ENCODE measurements at regions not wholly inside any gene's neighbourhood (a gene's known extent, or its start where the extent isn't known, plus 50 kb on each side); places are given as distances from the start of the nearest gene placed in this dataset.

DNA sequence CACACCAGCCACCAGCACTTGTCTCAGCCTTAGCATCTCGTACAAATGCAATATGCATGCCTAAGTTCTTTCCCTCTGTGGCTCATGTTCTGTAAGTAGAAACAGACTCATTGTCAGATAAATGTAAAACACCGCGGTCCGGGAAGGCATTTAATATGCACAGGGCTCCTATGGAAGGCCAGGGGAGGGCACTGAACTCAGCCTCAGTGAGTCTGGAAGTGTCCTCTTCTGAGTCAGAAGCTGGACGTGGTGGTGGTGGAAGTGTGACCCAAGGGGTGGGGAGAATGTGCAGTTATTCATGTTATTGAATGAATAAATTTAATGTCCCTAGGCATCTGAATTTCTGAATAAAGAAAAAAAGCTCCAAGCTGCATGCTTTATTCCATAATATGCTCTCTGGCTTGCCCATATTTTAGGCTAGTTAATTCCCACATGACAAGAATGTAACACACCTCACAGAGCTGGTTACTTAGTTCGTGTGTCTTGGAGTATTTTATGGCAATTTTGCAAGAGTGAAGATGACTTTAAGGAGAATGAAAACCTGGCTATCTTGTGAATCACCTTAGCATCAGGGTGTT, 193.1 kb upstream of the GATB start:
- Histone ChIP-seq H3K23me2 (ENCODE audit: insufficient read length, low read depth, low read length, poor library complexity, severe bottlenecking) (no peaks in the 10 kb centered on the region), H2AFZ (ENCODE audit: low read length) (no peak overlapping the region), H4K20me1 (ENCODE audit: control insufficient read depth, insufficient read depth, insufficient read length) (no peaks in the 10 kb centered on the region), H2BK120ac (ENCODE audit: low read depth, low read length, poor library complexity, severe bottlenecking) (no peak overlapping the region), H3K56ac (ENCODE audit: insufficient read length, low read depth, low read length) (no peak overlapping the region), H3K4me1 (ENCODE audit: insufficient read depth, low read length) (no peaks in the 10 kb centered on the region; the same call in 1 of the 2 replicates), H2BK15ac (ENCODE audit: low read depth, low read length) (no peak overlapping the region), H2AK5ac (ENCODE audit: insufficient read length, low read length) (no peak overlapping the region), H4K5ac (ENCODE audit: insufficient read length, low read depth, low read length) (no peak overlapping the region), H3K27ac (ENCODE audit: insufficient read length, low read depth, low read length) (no peak overlapping the region), H4K8ac (replicated peaks; ENCODE audit: insufficient read length, low read depth, low read length) (no peak overlapping the region), H3K14ac (ENCODE audit: insufficient read depth, low read length) (no peak overlapping the region), H2BK12ac (ENCODE audit: insufficient read length, low read depth, low read length) (no peak overlapping the region), H3K4me2 (ENCODE audit: insufficient read depth, insufficient read length, low read length) (no peak overlapping the region), H3T11ph (ENCODE audit: low read length) (no peak overlapping the region), H3K79me1 (ENCODE audit: insufficient read depth, low read depth, low read length, poor library complexity, severe bottlenecking) (no peaks in the 10 kb centered on the region), H4K91ac (ENCODE audit: insufficient read length, low read depth, low read length) (no peak overlapping the region), H3K9me3 (ENCODE audit: control insufficient read depth, low read depth, low read length) (no peaks in the 10 kb centered on the region), H3K23ac (ENCODE audit: insufficient read length, low read depth, low read length) (no peak overlapping the region), H3K27me3 (ENCODE audit: insufficient read depth, low read length) (no peaks in the 10 kb centered on the region), H3K79me2 (ENCODE audit: insufficient read depth, low read length) (no peaks in the 10 kb centered on the region), H3K4ac (ENCODE audit: low read depth, low read length) (no peak overlapping the region), H2BK5ac (ENCODE audit: insufficient read length, low read length) (no peak overlapping the region), H3K9ac (ENCODE audit: extremely low read depth, insufficient read length, low read length) (no peak overlapping the region), H2BK20ac (ENCODE audit: low read depth, low read length, poor library complexity, severe bottlenecking) (no peak overlapping the region), H3K18ac (ENCODE audit: insufficient read length, low read depth, low read length) (no peak overlapping the region)
- no CpG with 5 or more reads among the region's 6 CpGs for WGBS (ENCODE audit: extremely low coverage, insufficient read length, low lambda C conversion rate)
- Mint-ChIP-seq H3K36me3 (ENCODE audit: insufficient read depth in 1 of 3, low read depth in 3 of 3) (peaks cover 0 to 4% (median 3%) of the 10 kb centered on the region in 3 experiments; a peak in 3 of 7 replicates), H3K4me3 (no peak overlapping the region), H3K4me1 (peaks cover 21% of the 10 kb centered on the region in 2 experiments), H3K9me3 (peaks cover 4% of the 10 kb centered on the region in 2 experiments; a peak in 4 of 5 replicates), H3K27me3 (ENCODE audit: low read depth) (peaks cover 2% of the 10 kb centered on the region), H3K27ac (peak overlapping the region in 1 of 3 experiments; percentile 89; a peak in 1 of 7 replicates)
- TF ChIP-seq, protein P1, sequence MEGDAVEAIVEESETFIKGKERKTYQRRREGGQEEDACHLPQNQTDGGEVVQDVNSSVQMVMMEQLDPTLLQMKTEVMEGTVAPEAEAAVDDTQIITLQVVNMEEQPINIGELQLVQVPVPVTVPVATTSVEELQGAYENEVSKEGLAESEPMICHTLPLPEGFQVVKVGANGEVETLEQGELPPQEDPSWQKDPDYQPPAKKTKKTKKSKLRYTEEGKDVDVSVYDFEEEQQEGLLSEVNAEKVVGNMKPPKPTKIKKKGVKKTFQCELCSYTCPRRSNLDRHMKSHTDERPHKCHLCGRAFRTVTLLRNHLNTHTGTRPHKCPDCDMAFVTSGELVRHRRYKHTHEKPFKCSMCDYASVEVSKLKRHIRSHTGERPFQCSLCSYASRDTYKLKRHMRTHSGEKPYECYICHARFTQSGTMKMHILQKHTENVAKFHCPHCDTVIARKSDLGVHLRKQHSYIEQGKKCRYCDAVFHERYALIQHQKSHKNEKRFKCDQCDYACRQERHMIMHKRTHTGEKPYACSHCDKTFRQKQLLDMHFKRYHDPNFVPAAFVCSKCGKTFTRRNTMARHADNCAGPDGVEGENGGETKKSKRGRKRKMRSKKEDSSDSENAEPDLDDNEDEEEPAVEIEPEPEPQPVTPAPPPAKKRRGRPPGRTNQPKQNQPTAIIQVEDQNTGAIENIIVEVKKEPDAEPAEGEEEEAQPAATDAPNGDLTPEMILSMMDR (conservative IDR thresholded peaks at IDR 0.05) = no peak
- DNase-seq = no peak
